DMS 273 (cell line): ENCODE measurements at regions not wholly inside any gene's neighbourhood (a gene's known extent, or its start where the extent isn't known, plus 50 kb on each side); places are given as distances from the start of the nearest gene placed in this dataset.

ENCODE experiments used
- DNase-seq: peaks from one replicate; lab custom pipeline; 2025; ENCODE audit not compliant: unreplicated experiment; lab: John Stamatoyannopoulos, UW

DNA sequence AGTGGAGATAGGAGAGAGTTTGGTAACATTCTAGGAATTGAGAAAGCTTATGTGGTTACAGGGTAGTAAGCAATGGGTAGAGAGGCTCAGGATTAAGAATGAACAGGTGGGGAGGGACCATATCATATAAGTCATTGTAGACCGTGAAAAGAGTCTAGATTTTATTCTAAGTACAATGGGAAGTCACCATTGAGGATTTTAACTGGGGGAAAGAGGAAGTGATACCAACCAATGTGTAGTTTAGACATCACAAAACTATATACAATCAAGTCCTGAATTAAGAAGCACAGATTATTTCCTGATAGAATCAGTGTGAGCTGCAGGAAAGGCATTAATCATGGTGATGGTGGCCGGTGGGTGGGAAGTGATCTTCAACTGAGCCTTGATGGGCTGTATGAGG lies 178.3 kb upstream of the ZIC3 start:
- no peak for DNase-seq

DNA sequence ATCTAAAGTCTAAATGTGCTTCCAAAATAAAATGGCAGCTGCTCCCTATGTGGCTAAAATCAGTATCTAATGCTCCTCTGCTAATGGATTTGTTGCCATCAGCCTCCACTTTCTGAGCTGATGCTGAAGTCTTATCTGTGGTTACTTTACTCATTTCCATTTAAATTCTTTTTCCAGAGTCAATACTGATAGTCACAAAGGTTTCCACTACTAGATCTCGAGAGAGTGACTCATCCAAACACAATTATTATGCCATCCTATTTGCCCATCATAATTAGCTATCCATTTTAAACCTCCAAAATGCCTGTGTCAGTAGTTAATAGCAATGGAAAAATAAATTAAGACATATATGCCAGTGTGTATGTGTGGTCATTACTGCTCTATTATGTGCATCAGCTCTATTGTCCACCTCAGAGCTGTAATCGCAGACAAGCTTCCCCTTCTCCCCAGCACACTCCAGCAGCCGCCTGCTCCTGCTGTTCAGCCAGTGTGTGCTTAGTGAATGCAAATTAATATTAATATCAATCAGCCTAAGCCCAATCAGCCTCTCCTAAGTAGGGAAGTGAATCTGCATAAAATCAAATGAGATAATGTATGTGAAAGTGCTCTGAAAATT lies 199.8 kb upstream of the ZIC3 start:
- DNase-seq: no peak

DNA sequence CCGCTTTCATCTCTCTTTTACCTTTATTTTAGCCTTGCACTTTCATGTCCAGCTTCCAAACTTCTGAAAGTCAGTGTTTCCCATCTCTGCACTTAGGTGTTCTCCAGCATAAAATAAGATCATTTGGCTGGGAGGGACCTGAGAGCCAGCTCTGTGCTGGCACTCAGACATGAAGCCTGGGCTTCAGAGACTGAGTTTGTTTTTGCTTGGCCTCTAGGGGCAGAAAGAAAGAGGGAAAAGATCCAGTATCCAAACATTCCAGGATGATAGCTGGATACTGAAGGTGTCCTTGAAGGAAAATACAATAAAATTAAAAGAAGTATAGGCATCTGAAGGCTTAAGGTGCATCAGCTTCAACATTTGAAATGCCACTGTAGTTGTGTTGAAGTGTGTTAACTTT lies 202.4 kb upstream of the ZIC3 start:
- no peak for DNase-seq

DNA sequence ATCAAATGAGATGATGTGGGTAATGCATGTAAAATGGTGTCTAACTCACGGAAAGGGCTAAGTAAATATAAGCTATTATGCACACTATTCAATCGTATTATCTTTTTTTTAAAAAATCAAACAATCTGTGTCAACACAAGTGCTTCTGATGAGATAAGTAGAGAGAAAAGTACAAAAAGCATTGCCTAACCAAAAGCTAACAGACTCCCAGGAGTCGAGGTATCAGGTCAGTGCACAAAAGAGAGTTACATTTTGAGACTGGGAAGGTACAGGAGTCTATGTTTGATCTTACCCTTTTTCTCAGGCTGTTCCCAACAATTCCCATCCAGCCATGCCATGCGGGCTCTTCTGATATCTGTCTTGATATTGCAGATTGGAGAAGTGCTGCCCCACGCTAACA lies 203.3 kb upstream of the ZIC3 start:
- no peak for DNase-seq

DNA sequence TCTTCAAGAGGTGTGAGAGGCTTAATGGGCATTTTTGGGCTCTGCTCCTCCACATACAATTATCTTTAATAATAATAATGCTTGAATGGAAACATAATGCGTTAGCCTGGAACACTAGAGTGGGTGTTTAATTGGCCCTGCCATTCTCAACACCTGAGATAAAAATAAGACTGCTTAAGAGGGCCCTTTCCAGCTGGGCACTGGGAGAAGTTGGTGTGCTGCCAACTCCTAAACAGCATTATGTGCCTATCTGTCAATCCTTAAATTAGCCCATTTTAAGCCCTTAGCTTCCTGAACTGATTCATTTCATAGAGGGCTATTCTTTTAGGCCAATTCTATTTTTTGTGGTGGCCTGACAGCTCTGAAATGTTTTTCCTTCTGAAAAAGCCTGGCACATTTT lies 211.1 kb upstream of the ZIC3 start:
- DNase-seq: peak; percentile 51

DNA sequence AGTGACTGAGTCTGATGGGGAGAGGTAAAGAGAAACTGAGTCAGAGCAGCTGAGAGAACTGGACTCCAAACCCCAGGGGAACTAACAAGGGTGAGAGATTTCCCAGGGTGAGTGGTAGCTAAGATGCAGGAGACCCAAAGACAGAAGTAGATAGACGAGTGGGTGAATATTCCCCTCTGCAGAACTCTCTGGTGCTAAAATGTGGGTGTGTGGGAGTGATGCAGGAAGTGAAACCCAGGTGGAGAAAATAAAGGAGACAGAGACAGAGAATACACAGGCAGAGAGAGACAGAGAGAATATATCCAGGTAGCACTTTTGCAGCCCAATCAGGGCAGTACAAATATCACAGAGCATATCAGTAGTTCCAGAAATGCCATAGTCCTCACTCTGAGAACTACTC lies 212.5 kb upstream of the ZIC3 start:
- no peak for DNase-seq

DNA sequence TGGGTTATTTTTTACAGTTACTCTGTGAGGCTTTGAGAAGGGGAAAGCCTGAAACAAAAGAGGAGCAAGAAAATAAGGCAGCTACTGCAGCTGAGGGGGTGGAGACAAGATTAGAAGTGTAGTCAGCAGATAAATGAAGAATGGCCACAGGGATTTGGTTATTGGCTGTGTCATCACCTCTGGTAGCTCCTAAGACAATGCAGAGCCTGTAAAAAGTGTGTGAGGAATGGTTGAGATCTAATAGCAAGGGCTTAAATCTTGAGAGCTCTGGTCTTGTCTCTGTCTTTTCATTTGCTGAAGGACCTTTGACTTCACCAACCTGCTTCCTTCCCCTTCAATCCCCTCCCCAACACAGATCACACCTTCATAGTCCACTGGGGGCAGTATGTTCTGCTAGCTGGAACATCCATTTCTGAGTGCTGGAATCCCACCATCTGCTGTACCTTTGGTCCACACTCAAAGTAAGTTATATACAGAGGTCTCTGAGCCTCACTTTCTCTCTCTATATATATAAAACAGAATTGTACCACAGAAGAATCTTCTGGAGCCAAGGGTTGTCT lies 213.7 kb upstream of the ZIC3 start:
- peak; percentile 24 for DNase-seq

DNA sequence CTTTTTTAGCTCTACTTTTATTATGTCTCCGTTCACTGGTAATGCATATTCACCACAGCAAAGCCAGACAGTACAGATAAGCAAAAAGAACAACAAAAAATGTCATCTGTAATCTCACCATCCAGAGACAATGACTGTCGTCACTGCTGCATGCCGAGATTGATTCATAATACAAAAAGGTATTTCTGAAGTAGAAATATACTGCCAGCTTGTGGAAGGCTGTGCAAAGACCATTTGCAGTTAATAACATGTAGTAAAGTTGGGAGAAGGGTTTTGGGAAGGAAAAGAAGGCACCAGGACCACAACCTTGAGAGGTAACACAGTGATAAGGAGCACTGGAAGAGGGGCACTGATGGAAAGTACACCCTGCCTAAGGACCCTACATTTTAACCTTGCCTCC lies 223.0 kb upstream of the ZIC3 start:
- DNase-seq: no peak

DNA sequence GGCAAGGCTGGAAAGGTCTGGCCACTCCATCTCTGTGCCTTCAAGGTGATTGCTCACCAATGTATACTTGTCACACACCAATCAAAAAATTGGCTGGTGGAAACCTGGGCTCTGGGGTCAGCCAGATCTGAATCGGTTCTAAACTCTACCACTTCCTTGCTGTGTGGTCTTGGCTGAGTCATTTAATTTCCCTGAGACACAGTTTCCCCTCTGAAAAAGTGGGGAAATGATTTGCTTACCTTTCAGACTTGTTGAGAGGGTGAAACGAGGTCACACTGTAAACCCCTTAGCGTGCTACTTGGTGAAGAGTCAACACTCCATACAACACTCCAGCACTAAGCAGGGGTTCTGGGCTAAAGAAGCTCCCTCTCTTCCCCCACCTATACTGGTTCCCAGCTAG lies 252.3 kb upstream of the ZIC3 start:
- no peak for DNase-seq

DNA sequence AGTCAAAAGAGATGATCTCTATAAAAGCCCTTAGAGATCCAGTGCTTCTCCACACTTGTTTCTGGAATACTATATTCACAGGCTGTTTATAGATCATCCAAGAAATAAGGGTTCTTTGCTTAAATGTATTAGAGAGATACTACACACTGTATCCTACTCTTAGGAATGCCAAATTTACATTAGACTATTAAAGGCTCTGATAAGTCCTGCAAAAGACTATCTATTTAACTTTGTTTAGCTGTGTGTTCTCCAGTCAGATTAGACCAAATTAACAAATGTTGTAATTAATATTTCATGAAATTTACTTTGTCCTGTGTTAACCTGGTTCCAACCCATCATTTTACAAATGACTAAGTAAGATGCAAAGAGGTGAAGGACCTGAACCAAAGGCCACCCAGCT lies 260.5 kb upstream of the ZIC3 start:
- DNase-seq: no peak

DNA sequence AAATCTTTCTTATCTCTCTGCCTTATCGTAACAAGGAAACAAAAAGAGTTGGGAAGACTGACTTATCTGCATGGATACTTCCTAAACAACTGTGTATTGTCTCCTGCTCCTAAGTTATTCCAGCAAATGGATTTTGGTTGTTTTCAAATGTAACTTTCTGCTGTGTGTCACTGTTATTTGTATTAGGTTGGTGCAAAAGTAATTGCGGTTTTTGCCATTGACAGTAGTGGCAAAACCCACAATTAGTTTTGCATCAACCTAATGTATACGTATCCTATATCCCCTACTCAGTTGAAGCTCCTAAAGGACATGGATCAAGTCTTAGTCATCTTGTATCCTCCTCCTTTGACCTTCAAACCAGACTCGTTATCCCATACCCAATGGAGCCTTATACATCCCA lies 263.4 kb upstream of the GPR101 start:
- DNase-seq: no peak

DNA sequence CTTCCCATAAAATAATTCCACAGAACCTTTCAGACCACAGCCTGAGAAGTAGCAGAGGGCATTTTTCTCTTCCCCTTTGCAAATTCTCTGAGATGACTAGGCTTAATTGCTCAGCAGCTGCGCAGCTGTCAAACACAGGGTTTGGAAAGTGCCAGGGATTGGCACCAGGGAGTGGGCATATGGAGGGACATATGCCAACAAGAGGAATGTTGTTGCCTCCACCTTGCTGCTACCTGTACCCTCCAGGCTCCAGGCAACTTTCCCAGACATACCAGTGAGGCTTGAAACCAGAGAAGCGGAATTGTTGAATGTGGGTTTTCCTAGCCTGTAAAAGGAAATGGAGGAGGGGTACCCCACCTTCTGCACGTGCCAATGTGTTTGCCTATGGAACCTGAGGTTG lies 256.2 kb upstream of the GPR101 start:
- DNase-seq: peak; percentile 81

DNA sequence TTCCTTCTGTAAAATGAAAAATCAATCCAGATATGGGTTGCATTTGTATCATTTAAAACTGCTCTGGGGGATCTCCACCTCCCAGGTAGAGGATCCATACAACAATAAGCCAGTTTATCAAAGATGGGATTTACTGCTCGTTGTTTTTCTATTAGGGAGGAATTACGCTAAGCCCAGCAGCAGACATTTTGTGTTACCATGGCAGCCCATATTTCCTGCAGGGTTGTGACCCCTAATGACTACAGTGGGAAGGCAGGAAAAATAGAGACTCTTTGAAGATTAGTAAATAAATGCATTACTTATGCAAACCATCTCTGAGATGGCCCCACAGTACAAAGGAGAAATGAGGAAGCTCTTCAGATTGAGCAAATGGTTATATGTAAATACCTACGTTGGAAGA lies 253.4 kb upstream of the GPR101 start:
- no peak for DNase-seq

DNA sequence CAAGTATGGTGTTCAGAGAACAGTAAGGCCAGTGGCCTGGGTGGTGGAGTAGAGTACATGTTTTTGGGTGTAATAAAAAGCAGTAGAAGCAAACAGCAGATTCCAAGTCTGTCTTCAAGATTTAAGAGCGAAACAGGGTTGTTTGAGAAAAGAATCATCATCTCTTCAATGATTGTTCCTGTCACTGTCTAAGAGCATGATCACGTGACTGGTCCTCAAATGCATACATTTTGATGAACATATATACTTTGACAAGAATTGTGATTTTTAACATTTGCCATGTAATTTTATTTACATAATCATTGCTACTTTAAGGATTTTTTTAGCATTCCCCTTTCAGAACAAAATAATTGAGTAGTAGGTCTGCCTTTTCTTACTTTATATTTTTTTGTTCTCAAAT lies 252.6 kb upstream of the GPR101 start:
- DNase-seq: no peak

DNA sequence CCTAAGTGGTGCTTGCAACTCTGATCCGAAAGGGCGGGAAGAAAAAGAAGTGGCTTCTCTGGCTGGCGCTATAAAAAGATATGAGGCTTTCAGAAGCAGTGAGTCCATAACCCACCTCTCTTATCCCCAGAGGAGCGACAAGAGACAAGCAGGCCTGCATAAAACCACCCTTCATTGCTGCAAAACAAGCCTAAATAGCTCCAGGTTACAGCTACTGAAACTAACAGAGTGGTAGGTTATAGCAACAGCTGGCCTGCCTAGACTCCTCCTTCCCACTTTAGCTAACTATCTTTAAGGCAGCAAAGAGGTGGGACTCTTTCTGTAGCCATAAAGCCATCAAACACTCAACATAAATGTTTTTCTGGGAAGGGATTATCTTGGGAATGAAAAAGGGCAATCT lies 245.0 kb upstream of the GPR101 start:
- DNase-seq: no peak

DNA sequence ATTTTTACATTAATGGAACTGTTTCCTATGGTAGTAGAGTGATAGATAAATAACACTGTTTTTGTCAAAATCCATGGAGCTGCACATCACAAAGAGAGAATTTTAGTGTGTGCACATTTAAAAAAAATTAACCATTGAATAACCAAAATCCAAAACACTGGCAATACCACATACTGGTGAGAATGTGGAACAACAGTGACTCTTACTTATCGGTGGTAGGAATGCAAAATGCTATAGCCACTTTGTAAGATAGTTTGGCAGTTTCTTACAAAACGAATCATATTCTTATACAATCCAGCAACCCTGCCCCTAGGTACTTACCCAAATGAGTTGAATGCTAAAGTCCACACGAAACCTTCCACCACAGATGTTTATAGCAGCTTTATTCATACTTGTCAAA lies 229.6 kb upstream of the GPR101 start:
- no peak for DNase-seq

DNA sequence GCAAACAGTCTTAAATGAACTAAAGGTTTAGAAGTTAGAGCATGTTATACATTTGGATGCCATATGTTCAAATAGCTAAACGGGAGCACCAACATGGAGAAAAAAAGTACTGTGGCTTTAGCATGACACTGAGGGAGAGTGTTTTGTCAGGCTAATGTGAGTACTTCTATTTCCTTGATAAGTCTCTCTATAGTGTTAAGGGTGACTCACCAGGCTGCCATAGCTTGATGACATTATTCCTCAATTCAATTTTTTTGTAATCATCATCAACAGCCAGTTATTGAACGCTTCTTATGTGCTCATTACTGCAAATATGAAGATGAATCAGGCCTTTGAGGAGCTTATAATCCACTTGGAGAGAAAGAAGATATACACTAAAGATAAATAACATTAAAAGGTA lies 211.4 kb upstream of the GPR101 start:
- no peak for DNase-seq

DNA sequence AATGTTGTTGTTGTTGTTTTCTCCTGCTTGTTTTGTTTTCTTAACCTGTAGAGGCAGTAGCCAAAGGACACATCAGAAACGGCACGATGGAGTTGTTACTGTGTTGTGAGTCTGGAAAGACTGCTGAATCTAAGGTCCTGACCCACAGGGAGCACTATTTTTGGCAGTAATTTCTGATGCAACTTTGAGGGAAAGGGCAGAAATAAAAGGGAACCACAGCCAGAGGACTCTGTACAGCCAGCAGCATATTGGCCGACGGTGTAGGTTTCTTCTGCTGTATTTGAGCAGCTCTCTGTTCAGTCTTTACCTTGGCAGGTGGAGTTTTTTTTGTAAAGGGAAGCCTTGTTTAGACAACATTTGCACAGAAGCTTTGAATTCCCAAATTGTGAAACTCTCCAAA lies 203.0 kb upstream of the GPR101 start:
- DNase-seq: no peak

DNA sequence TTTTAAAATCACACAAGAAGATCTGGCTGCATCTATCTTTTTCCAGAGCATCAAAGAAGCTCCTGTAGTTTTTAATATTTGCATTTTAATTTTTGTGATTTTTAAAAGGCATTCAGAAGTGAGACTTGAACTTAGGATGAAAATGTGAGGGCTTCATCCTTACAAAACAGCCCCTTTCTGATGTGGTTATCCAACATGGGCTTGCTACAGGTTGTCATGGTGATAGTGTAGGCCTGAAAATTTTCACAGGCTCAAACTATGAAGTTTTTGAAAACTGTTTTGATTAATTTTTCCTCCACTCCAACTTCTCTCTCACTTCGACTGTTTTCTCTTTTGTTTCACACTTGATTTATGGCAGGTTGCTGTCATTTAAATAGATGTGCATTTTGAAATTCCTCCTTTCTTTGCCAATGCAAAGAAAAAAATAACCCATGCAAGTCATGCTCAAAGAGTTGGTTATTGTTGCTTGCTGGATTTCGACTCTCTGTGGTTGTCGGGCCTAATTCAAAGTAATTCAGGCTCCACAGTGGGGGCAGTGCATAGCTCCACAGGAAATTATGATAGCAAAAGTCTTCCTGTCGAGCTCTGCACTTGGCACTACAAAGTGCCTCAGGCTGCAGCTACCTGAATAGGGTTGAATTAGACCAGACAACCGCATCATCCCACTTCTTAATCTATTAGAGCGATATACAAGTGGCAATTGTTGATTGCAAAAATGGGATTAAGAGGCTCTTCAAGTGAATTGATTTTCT lies 201.0 kb upstream of the GPR101 start:
- DNase-seq: no peak

DNA sequence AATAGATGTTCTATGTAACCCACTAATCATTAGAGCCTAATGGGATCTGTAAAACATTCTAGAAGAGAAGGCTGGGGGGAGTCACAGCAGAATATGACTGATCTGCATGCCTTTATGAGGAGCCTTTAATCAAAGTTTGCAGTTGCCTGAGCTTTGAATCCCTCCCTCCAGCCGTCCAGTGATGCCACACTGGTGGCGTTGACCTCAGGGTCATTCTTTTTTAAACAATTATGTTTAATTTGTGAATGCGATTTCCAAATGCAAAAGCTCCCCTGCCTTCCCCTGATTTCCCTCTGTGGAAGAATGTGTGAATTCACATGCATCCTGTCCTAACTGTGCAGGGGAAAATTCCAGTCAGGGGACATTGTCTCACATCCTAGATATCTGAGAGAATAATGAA lies 199.7 kb upstream of the GPR101 start:
- DNase-seq: no peak

DNA sequence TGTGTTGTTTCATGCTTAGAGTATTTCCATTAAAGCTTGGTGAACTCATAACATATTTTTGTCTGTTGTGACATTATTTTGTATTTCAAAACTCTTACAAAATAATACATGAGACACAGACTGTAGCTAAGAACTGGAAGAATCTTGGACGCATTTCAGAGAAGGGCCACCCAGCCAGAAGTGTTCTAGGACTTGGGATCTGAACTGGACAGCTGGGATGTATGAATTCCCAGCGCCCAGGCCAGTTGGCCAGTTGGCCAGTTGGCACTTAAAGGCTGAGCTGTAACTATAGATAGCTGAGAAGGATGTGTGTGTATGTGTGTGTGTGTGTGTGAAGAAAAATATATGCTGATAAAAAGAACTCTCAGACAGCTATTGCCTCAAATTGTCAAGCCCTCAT lies 193.4 kb upstream of the GPR101 start:
- no peak for DNase-seq

DNA sequence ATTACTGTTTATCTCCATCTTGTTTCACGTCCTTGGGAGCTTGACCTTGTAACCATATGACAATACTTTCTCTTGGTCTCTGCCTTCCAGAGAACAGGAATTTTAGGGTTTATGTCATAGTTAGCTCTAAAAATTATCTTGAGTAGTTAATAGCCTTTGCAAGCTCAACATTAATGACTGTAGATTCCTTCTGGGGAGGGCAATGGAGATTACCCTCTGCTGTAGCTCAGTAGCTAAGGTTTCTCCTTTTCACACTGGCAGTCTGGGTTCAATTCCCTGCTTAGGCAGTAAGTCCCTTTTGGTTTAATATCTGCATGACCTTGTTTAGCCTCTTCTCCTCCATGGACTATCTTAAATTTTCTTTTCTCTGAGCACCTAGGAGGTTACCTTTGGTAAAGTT lies 181.7 kb upstream of the GPR101 start:
- no peak for DNase-seq

DNA sequence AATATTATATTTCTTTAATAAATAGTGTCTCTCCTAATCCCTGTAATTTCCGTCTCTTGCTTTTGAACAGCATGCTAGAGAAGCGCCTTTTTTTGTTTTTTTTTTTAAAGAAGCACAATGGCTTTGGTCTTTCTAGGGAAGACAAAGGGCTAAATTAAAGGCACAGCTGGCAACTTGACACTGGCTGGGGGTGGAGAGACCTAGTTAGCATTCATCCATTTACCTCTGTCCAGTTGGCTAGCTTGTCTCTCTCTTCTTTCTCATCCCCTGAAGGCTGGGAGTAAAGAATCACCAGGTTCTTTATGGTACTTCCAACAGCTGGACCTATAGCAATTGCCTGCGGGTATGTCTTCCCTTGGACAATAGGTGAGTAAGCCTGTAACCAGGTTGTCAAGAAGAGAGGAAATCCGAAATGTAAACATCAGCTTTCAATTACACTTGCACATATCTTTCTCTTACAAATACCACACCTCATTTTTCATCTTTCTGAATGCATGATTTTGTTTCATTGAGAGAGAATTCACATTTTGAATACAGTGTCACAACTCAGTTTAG lies 178.4 kb upstream of the GPR101 start:
- DNase-seq: no peak
